HG03045 (cell line): ENCODE measurements at regions not wholly inside any gene's neighbourhood (a gene's known extent, or its start where the extent isn't known, plus 50 kb on each side); places are given as distances from the start of the nearest gene placed in this dataset.

ENCODE experiments used
- ATAC-seq: cut with Tn5 transposase; IDR thresholded peaks from one replicate; pipeline ENCODE4 v1.9.1; 2021; ENCODE audit warnings: mild to moderate bottlenecking, moderate library complexity; ENCODE audit not compliant: unreplicated experiment

DNA sequence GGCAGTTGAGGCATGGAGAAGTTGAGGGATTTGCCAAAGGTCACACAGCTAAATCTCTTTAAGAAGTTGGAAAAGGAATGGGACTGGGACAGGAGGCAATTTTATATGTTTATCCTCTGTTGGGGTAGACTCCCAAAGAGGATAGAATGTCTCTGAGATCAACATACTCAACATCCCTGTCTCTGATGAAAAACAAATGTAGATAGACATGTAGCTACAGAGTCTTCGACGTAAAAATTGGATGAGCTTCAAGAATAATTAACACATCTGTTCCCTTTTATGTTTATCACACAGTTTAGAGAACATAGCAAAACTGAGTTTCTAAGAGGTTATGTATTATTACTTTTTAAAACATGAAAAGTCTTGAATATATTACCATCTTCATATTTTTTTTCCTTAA is 204.6 kb upstream of the CD180 start:
- ATAC-seq: no peak

- ATAC-seq: no peak
Observed at GRCh38 chr5:67400752-67401151, 204.2 kb upstream of the CD180 start.

DNA sequence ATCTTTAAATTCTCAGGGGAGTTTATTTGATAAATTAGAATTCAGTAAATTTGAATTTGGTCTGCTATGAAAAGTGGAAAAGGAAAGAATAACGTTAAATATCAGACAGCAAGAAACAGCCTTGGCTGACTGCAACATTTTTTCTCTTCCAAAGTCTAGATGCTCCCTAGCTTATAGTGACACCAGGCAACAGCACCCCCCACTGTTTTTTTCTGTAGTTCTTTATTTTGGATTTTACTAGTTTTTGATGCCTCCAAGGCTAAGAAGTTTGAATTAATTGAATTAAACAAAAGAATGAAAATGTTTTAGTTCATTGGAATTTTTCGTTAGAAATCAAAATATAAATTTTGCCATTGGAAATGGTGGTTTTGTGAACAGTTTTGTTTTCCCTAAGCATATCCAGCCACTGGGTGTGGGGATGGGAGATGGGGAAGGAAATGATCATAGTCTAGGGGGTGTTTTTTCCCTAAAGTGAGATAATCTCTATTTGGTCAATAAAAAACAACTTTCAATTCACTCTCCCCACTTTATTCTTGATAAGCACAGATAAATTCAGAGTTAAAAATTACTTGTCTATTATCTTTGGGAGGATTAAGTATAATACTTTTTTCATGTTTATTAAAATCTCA is 199.3 kb upstream of the CD180 start:
- ATAC-seq: no peak

DNA sequence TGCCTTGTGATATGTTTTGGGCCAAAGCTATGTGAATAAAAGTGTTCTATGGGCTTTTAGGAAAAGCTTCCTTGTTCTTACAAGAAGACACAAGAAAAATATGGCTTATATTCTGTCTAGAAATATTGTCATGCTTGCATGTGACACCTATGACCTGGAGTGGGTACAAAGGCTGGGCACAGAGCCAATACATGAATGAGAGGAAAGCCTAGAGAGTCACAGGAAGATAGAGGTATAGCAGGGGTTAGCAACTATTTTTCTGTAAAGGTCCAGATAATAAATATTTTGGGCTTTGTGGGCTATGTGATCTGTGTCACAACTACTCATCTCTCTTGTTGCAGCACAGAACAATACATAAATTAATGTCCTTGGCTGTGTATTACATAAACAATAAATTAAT is 196.6 kb upstream of the CD180 start:
- no peak for ATAC-seq

- no peak for ATAC-seq
Observed at GRCh38 chr5:67390935-67391334, 194.3 kb upstream of the CD180 start.

- no peak for ATAC-seq
Observed at GRCh38 chr5:67383451-67383850, 186.9 kb upstream of the CD180 start.

GRCh38 chr5:67381236-67381880 is 184.8 kb upstream of the CD180 start:
- ATAC-seq: no peak

DNA sequence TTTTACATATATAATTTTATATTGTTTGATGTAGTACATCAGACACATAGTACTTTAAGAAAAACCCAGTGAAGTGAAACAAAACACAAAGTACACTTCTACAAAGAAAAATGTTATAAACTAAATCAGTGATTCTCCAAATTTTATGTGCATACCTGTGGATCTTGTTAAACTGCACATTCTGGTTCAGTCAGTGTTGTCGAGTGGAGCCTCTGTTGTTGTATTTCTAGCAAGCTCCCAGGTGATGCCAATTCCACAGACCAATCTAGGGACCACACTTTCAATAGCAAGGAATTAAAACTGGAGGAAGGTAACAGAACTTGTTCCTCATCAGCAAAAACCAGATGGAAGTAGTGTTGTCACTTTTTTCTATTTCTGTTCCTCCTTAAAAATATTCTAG is 183.8 kb upstream of the CD180 start:
- ATAC-seq: no peak

DNA sequence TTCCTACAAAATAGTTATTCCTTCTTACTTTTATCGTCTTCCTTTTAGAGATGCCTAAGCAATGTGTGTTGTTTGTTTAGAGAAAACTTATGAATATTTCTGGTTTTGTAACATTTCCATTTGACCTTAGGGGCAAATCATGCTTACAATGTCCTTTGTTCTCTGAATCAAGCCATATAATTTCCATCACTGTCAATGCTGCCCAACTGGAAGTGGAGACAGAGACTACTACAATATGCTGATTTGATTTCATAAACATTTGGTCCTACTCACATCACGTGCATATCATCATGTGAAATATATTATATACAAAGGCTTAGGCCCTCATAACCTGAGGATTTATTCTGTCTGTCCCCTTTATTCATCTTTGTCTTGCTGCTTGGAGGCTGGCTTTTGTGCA is 183.2 kb upstream of the CD180 start:
- no peak for ATAC-seq

DNA sequence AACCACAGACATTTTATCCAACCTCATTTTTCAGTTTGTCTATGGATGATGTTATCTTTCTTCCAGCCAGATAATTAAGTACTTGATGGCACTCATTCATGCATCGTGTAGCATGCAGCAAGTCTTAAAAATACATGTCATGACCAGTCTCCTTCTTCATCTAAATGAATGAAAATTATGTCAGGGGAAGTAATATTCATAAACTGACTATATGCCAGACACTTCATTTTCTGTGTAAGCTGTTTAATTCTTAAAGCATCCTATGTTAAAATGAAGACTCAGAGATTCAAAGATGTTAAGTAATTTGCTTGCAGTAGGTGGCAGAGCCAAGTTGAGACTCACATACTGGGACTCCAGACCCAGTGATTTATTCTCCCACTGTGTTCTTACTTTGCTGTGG is 181.7 kb upstream of the CD180 start:
- no peak for ATAC-seq

DNA sequence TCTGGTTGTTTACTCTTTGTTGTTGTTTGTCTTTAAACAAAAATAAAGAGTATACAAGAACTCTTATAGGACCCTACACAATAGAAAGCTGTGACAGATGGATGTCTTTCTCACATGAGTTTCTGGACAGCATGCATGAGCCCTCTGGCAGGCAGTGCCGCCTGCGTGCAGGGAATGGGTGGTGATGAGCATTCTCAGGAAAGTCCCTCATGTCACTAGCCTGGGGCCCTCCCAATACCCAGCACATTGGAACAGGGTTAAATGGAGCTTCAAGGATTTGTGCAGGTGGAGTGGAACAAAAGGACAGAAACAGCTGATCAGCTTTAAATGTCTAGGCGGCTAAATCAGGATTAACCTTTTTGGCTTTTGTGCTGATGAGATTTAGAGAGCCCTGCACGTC is 181.0 kb upstream of the CD180 start:
- ATAC-seq: no peak

- ATAC-seq: no peak
Observed at GRCh38 chr5:67375606-67376005, 179.0 kb upstream of the CD180 start.

GRCh38 chr5:67374378-67374777 is 177.8 kb upstream of the CD180 start:
- no peak for ATAC-seq

DNA sequence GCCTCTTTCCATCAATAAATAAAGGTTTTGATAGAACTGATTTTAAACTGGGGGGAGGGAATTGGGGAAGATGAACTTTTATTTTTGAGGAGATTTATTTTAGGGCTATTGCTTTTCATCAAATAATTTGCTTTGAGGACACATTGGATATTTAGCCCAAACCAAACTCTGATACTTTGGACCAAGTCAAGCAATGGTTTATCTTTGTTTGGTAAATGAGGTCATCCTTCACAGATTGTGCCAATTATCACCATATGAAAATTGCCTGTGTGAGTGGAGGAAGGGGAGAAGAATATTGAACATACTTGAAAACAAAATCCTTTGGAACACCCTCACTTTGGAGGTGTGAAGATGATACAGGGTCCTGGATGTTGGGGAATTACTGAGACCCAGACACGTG is 176.9 kb upstream of the CD180 start:
- no peak for ATAC-seq

DNA sequence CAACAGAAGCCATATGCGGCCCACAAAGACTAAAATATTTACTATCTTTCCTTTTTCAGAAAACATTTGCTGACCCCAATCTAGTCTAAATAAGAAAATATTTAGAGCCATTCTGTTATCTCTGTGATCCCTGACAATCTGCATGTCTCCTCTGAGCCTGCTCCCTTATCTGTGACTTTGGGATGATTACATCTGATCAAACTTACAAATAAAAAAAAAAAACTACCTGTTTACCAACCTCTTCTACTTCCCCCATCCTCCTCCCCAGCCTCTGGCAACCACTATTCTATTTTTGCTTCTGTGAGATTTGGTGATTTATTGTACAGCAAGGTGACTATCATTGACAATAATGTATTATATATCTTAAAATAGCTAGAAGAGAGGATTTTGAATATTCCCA is 176.3 kb upstream of the CD180 start:
- ATAC-seq: no peak

DNA sequence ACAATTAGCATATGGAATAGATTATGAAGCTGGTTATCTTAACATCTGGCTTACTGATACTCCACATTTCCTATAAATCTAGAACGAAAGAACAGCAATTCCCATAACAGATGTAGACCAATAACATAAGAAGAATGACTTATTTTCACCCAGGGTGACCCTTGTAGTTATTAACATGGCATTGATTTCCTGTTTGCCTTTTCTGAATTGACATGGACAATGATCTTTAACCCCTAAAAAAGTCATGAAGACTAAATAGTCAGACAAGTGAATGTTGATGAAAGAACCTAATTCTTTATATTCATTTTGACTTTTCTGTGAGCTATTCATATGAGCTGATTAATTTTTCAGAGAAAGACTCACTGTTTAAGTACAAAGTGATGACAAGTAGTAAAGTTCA is 175.3 kb upstream of the CD180 start:
- no peak for ATAC-seq

GRCh38 chr5:67366691-67367395 is 170.2 kb upstream of the CD180 start:
- no peak for ATAC-seq

GRCh38 chr5:67366276-67366675 is 169.7 kb upstream of the CD180 start:
- no peak for ATAC-seq

DNA sequence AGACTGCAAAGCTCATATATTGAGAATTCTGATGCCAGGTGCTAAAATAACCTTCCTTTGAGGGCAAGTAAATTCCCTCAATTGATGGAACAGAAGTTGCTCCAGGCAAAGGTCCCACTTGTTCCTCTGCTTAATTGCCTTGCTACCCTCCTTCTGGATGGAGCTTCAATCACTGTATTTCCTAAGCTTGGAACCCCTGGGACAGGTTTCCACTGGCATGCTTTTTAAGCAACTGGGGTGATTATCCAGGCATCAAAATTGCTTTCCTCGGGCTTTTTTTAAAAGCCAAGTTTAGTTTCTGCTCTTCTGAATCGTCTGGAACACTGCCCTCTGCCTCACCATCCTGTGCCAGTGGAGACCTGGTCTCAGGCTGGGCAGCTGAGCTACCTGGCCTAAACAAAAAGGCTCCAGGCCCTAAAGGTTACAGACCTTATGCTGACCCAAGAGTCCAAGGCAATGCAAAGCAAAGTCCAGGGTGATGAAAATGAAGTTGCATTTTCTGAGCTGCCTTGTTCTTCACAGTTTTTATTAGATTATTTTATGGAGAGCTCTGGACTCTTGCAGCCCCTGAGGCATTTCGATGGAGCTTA is 167.9 kb upstream of the CD180 start:
- ATAC-seq: no peak

- ATAC-seq: no peak
Observed at GRCh38 chr5:67363963-67364362, 167.4 kb upstream of the CD180 start.

GRCh38 chr5:67363180-67363709 is 166.6 kb upstream of the CD180 start:
- no peak for ATAC-seq
